ENCODE measurements at regions not wholly inside any gene's neighbourhood (a gene's known extent, or its start where the extent isn't known, plus 50 kb on each side); places are given as distances from the start of the nearest gene placed in this dataset.

DNA sequence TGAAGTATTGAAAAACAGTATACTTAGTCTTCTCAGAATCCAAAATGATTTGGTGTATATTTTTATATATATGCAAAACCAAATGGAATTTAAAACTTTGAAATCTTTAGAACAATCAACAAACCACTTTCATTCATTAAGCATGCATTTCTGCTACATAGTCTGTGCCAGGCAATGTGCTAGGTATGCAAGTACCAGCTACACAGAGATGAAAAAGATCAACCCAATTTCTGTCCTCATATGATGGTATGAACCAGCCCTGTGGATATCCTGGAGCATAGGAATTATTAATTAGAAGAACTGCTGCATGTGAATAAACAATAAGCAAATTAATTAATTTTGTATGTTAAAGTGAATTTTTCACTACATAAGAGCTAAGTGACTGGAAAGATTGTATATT is 51.2 kb upstream of the RTN4 start:
- DNase-seq, result no peak

DNA sequence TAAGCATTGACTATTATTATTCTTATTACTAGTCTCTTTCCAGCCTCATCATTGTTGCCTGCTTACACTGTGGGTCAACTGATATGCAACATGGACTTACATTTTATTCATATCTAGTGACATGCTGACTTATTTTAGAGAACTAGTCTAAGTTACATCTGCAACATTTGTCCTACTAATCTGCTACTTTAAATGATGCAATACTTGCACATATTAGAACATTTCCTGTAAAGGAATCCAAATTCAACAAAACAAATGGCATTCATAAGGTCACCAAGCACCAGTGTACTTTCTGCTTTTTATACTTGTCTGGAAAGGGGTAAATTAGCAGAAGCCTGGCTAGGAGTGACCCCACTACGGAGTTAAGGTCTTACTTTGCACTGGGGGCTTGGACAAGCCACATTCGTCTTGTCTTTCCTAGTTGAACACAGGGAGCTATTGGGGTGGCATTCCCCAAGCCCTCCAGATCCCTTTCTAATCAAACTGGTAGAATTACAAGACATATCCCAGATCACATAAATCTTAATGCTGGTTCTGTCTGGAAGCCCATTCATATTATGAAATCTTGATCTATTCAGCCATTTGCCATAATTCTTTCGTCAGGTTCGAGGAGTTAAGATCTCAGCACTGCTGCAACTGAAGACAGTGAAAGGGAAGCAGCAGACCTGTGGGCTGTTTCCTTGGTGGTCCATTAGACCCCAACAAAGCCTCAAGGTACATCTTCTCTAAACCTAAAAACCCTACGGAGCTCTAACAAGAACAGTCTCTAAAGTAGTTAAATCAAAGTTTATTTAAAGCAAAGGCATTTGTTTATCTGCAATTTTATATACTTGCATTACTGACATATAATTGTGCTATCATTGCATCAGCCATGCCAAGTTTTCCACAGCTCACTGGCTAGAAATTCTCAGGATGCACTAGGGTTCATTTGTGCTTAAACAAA is 49.9 kb upstream of the RTN4 start:
- no peak for DNase-seq
